KMS-11 (cell line): ENCODE measurements at regions not wholly inside any gene's neighbourhood (a gene's known extent, or its start where the extent isn't known, plus 50 kb on each side); places are given as distances from the start of the nearest gene placed in this dataset.

ENCODE experiments used
- H2AFZ ChIP-seq: fragments of 200-600 bp; sonication (generic); 2 replicates; pipeline ENCODE4 v1.6.1; 2016; ENCODE audit warnings: antibody characterized with exemption, mixed run types, low read depth
- H3K27ac ChIP-seq: fragments of 200-600 bp; sonication (generic); 2 replicates; pipeline ENCODE4 v1.6.1; 2016; ENCODE audit warnings: mild to moderate bottlenecking, mixed run types
- H3K27me3 ChIP-seq: fragments of 200-600 bp; sonication (generic); 2 replicates; pipeline ENCODE4 v1.6.1; 2017; ENCODE audit warnings: mild to moderate bottlenecking, low read depth, mixed run types, moderate library complexity; ENCODE audit not compliant: insufficient read depth
- H3K36me3 ChIP-seq: fragments of 200-600 bp; sonication (generic); 2 replicates; pipeline ENCODE4 v1.6.1; 2017; ENCODE audit warnings: mild to moderate bottlenecking, mixed run types; ENCODE audit not compliant: insufficient read depth
- H3K4me1 ChIP-seq: fragments of 200-600 bp; sonication (generic); 2 replicates; pipeline ENCODE4 v1.6.1; 2016; ENCODE audit warnings: mild to moderate bottlenecking, low read depth, mixed run types; ENCODE audit not compliant: poor library complexity, severe bottlenecking
- H3K4me2 ChIP-seq: fragments of 200-600 bp; sonication (generic); 2 replicates; pipeline ENCODE4 v1.7.0; 2016; ENCODE audit warnings: mild to moderate bottlenecking, mixed run types
- H3K4me3 ChIP-seq: fragments of 200-600 bp; sonication (generic); IDR thresholded peaks from 2 replicates; pipeline ENCODE4 v1.6.1; 2017; ENCODE audit warnings: low read depth, low read length, mixed read lengths; ENCODE audit not compliant: insufficient read depth
- H3K79me2 ChIP-seq: fragments of 200-600 bp; sonication (generic); 2 replicates; pipeline ENCODE4 v1.6.1; 2016; ENCODE audit warnings: low read depth, mixed run types; ENCODE audit not compliant: insufficient read depth
- H3K9ac ChIP-seq: fragments of 200-600 bp; sonication (generic); 2 replicates; pipeline ENCODE4 v1.6.1; 2016; ENCODE audit warnings: mild to moderate bottlenecking, mixed run types
- H4K20me1 ChIP-seq: fragments of 200-600 bp; sonication (generic); 2 replicates; pipeline ENCODE4 v1.6.1; 2016; ENCODE audit warnings: mild to moderate bottlenecking, mixed run types; ENCODE audit not compliant: insufficient read depth
- CTCF ChIP-seq: fragments of 200-600 bp; sonication (generic); conservative IDR thresholded peaks from 2 replicates; pipeline ENCODE4 v1.6.1; 2017; ENCODE audit warnings: low read depth, mild to moderate bottlenecking, antibody characterized with exemption, low read length, moderate library complexity, mixed read lengths

DNA sequence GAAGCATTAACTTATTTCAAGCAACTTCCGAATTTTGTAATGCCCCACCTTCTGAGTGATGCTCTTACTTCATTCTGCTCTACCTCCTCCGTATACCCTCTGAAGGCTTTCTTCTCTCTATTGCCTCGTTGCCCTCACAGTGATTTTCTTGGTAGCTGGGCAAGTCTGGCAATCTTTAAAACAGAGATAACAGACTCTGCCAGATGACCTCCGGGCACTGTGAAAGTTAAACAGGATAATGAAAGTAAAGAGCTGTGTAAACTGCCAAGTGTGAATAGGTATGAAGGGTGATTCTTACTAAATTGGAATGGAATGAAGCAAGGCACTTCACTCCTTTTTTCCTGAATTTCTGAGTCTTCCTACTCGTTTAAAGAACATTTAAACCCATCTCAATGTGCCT lies 207.3 kb upstream of the GYPC start:
- no peaks in the 10 kb centered on the region for H3K4me1 ChIP-seq
- H3K4me3 ChIP-seq = no peak overlapping the region
- no peaks in the 10 kb centered on the region for H3K36me3 ChIP-seq
- H2AFZ ChIP-seq = no peak overlapping the region
- no peak overlapping the region for H3K4me2 ChIP-seq
- no peaks in the 10 kb centered on the region for H3K27me3 ChIP-seq
- H3K9ac ChIP-seq = no peak overlapping the region
- TF ChIP-seq CTCF = no peak
- H3K79me2 ChIP-seq = no peaks in the 10 kb centered on the region
- no peaks in the 10 kb centered on the region for H4K20me1 ChIP-seq
- H3K27ac ChIP-seq = no peak overlapping the region

- H3K4me2 ChIP-seq = no peak overlapping the region
- H3K27ac ChIP-seq = no peak overlapping the region
- no peak overlapping the region for H2AFZ ChIP-seq
- TF ChIP-seq CTCF = no peak
- H3K36me3 ChIP-seq = no peaks in the 10 kb centered on the region
- H3K4me3 ChIP-seq = no peak overlapping the region
- no peaks in the 10 kb centered on the region for H4K20me1 ChIP-seq
- no peaks in the 10 kb centered on the region for H3K4me1 ChIP-seq
- H3K9ac ChIP-seq = no peak overlapping the region
- no peaks in the 10 kb centered on the region for H3K79me2 ChIP-seq
- H3K27me3 ChIP-seq = no peaks in the 10 kb centered on the region
Observed at GRCh38 chr2:126449677-126450076, 206.3 kb upstream of the GYPC start.

DNA sequence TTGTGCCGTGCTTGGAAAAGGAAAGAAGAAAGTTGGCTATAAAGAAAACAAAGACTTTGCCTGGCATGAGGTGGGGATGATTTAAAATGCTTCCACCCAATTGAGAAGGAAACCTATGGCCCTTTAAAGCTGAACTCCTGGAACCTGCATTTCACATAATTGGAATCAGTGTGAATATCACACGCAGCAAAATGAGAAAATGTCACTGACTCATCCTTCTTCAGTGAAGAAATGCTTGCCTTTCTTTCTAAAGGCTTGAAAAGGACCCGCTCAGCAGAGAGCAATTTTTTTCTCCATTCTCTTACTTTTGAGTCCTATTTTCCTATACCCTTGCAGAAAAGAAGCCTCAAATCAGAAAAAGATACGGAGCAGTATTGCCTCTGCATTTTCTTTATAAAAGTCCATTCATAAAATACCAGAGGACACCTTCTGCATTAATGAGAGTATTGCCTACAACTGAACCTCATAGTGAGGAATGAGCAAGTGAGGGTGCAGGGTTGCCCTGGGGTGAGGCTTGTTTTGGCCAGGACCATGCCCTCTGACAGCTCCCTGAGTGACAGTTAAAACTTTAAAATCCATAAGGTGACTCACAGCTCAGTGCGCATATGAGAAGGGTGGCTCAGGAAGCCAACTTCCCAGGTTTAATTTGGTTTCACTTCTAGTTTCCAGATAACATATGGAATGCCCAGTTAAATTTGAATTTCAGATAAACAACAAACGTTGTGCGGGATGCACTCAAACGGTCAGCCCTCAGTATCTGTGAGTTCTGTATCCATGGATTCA lies 191.9 kb upstream of the GYPC start:
- Histone ChIP-seq H3K4me1 (no peaks in the 10 kb centered on the region), H3K36me3 (no peaks in the 10 kb centered on the region), H3K4me3 (no peak overlapping the region), H3K9ac (no peak overlapping the region), H3K27me3 (no peaks in the 10 kb centered on the region), H3K4me2 (no peak overlapping the region), H3K27ac (no peak overlapping the region), H4K20me1 (no peaks in the 10 kb centered on the region), H2AFZ (no peak overlapping the region), H3K79me2 (no peaks in the 10 kb centered on the region)
- no peak for TF ChIP-seq CTCF

- no peaks in the 10 kb centered on the region for H4K20me1 ChIP-seq
- H3K27ac ChIP-seq = no peak overlapping the region
- no peak overlapping the region for H3K4me2 ChIP-seq
- H3K4me3 ChIP-seq = no peak overlapping the region
- H3K9ac ChIP-seq = no peak overlapping the region
- no peak overlapping the region for H2AFZ ChIP-seq
- TF ChIP-seq CTCF = no peak
- H3K4me1 ChIP-seq = no peaks in the 10 kb centered on the region
- no peaks in the 10 kb centered on the region for H3K27me3 ChIP-seq
- no peaks in the 10 kb centered on the region for H3K79me2 ChIP-seq
- no peaks in the 10 kb centered on the region for H3K36me3 ChIP-seq
Observed at GRCh38 chr2:126467367-126468054, 188.4 kb upstream of the GYPC start.
